ENCODE measurements at regions not wholly inside any gene's neighbourhood (a gene's known extent, or its start where the extent isn't known, plus 50 kb on each side); places are given as distances from the start of the nearest gene placed in this dataset.

DNA sequence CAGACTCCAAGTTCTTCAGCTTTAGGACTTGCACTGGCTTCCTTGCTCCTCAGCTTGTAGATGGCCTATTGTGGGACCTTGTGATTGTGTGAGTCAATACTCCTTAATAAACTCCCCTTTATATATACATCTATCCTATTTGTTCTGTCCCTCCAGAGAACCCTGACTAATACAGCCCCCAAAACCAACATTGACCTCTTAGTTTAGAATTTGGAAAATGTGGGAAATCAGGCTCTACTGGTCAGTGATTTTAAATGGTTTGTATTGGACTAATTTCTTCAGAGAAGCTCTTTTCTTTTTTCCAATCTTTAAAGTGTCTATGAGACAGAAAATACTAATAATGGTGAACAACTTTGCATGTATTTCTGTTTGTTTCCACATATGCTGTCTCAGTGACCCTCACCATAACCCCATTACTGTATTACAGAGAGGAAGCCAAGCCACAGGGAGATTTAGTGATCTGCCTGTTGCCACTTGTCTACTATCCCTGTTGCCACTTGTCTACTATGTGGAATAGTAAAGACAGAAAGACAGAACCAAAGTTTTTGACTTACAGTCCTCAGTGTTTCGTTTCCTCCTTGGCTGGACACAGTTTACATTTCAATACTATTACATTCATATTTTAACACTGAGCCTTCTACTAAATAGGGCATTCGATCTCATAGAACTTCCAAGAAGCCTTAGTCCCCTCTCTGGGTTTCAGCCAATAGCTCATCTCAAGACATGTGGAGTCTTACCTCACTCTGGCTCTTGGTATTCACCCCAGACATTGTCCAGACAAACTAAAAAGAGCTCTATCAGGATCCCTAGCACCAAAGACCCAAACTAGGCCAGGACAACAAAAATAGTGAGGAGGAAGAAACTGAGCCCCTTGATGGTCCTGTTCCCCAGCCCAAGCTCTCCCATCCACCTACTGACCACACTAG is 121.0 kb downstream of the AKR1D1 start:
- Mint-ChIP-seq H3K9me3 (peaks cover 5% of the 10 kb centered on the region), H3K4me3 (no peak overlapping the region), H3K4me1 (peaks cover 8% of the 10 kb centered on the region), H3K27ac (no peak overlapping the region), H3K27me3 (ENCODE audit: insufficient read depth) (no peaks in the 10 kb centered on the region), H3K36me3 (ENCODE audit: low read depth) (peaks cover 1% of the 10 kb centered on the region)
- Histone ChIP-seq H3K36me3 (ENCODE audit: control insufficient read depth, insufficient read depth, low read length) (no peaks in the 10 kb centered on the region), H3K27ac (ENCODE audit: low read depth, low read length) (no peak overlapping the region), H3K27me3 (ENCODE audit: control insufficient read depth, insufficient read depth, low read length, poor library complexity, severe bottlenecking) (no peaks in the 10 kb centered on the region), H3K9me3 (ENCODE audit: control insufficient read depth, low read length) (no peaks in the 10 kb centered on the region), H3K4me3 (ENCODE audit: low read length) (no peak overlapping the region), H3K9ac (ENCODE audit: extremely low read depth, low read length, poor library complexity, severe bottlenecking) (no peak overlapping the region), H3K4me1 (ENCODE audit: control insufficient read depth, insufficient read depth, low read length) (no peaks in the 10 kb centered on the region)
- 86 to 90% methylated on average over 2 of the region's 2 CpGs for WGBS, 2 experiments (ENCODE audit: insufficient coverage in 1 of 2, insufficient read length in 1 of 2)
- no peak for DNase-seq
- TF ChIP-seq, protein P1, sequence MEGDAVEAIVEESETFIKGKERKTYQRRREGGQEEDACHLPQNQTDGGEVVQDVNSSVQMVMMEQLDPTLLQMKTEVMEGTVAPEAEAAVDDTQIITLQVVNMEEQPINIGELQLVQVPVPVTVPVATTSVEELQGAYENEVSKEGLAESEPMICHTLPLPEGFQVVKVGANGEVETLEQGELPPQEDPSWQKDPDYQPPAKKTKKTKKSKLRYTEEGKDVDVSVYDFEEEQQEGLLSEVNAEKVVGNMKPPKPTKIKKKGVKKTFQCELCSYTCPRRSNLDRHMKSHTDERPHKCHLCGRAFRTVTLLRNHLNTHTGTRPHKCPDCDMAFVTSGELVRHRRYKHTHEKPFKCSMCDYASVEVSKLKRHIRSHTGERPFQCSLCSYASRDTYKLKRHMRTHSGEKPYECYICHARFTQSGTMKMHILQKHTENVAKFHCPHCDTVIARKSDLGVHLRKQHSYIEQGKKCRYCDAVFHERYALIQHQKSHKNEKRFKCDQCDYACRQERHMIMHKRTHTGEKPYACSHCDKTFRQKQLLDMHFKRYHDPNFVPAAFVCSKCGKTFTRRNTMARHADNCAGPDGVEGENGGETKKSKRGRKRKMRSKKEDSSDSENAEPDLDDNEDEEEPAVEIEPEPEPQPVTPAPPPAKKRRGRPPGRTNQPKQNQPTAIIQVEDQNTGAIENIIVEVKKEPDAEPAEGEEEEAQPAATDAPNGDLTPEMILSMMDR (conservative IDR thresholded peaks at IDR 0.05) = no peak

DNA sequence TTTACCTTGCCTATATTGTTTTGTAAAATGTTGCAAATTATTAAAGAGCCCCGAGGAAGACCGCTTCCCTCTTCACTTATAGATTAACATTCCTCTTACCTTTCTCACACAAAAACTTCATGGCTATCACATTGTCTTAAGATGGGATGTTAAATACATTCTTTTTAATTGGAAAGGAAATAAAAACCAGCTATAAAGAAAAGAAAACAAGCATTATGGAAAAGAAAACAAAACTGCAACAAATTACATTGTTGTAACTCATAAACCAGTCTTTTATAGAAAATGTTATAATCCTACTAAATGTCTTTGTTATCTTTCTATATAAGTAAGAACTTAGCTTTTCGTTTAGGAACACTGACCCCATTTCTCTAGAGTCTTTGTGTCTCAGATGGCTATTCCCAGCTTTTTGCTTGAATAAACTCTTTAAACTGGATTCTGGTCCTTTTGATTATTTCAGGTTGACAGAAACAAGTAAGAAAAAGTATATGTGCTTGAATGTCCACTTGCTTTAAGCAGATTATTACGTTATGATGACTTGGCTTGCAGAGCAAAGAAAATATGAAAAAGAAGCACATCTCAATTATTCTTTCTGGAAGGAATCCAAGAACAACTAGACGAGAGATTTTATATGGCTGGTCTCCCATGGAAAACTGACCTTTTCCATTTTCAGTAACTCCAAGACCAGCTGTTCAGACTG is 128.2 kb downstream of the AKR1D1 start:
- Mint-ChIP-seq H3K9me3 (peaks cover 14% of the 10 kb centered on the region), H3K4me1 (peaks cover 17% of the 10 kb centered on the region), H3K4me3 (no peak overlapping the region), H3K27ac (peak overlapping the region; percentile 28), H3K36me3 (ENCODE audit: low read depth) (peaks cover under 1% of the 10 kb centered on the region), H3K27me3 (ENCODE audit: insufficient read depth) (no peaks in the 10 kb centered on the region)
- Histone ChIP-seq H3K4me3 (ENCODE audit: low read length) (no peak overlapping the region), H3K27me3 (ENCODE audit: control insufficient read depth, insufficient read depth, low read length, poor library complexity, severe bottlenecking) (no peaks in the 10 kb centered on the region), H3K9me3 (ENCODE audit: control insufficient read depth, low read length) (peaks cover 12% of the 10 kb centered on the region), H3K27ac (ENCODE audit: low read depth, low read length) (no peak overlapping the region), H3K9ac (ENCODE audit: extremely low read depth, low read length, poor library complexity, severe bottlenecking) (no peak overlapping the region), H3K36me3 (ENCODE audit: control insufficient read depth, insufficient read depth, low read length) (no peaks in the 10 kb centered on the region), H3K4me1 (ENCODE audit: control insufficient read depth, insufficient read depth, low read length) (no peaks in the 10 kb centered on the region)
- DNase-seq = no peak
- 80 to 90% methylated on average over 2 to 5 of the region's 5 CpGs for WGBS, 2 experiments (ENCODE audit: insufficient coverage in 1 of 2, insufficient read length in 1 of 2)
- TF ChIP-seq, protein P1 (conservative IDR thresholded peaks at IDR 0.05) = no peak

DNA sequence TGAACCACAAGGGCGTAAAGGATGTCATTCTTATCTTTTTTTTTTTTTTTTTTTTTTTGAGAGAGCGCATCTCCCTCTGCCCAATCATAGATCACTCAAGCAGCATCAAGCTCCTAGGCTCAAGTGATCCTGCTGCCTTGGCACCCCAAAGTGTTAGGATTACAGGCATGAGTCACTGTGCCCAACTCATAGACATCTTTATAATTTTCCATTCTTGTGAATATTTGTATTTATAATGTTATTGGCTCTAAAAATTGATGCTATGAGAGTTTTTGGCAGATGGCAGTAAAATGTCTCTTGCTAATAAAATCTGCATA is 128.7 kb downstream of the AKR1D1 start:
- Histone ChIP-seq H3K9me3 (ENCODE audit: control insufficient read depth, low read length) (peaks cover 17% of the 10 kb centered on the region), H3K27me3 (ENCODE audit: control insufficient read depth, insufficient read depth, low read length, poor library complexity, severe bottlenecking) (no peaks in the 10 kb centered on the region), H3K9ac (ENCODE audit: extremely low read depth, low read length, poor library complexity, severe bottlenecking) (no peak overlapping the region), H3K27ac (ENCODE audit: low read depth, low read length) (no peak overlapping the region), H3K4me1 (ENCODE audit: control insufficient read depth, insufficient read depth, low read length) (no peaks in the 10 kb centered on the region), H3K4me3 (ENCODE audit: low read length) (no peak overlapping the region), H3K36me3 (ENCODE audit: control insufficient read depth, insufficient read depth, low read length) (no peaks in the 10 kb centered on the region)
- TF ChIP-seq, protein P1 (conservative IDR thresholded peaks at IDR 0.05) = no peak
- H3K36me3 Mint-ChIP-seq (ENCODE audit: low read depth) = peaks cover 5% of the 10 kb centered on the region
- H3K9me3 Mint-ChIP-seq = peaks cover 19% of the 10 kb centered on the region
- H3K4me1 Mint-ChIP-seq = peaks cover 17% of the 10 kb centered on the region
- H3K27me3 Mint-ChIP-seq (ENCODE audit: insufficient read depth) = no peaks in the 10 kb centered on the region
- 84% methylated on average over 2 of the region's 2 CpGs; no CpG with 5 or more reads in 1 of the 2 experiments for WGBS, 2 experiments (ENCODE audit: insufficient coverage in 1 of 2, insufficient read length in 1 of 2)
- no peak overlapping the region for H3K4me3 Mint-ChIP-seq
- peak overlapping the region; percentile 35 for H3K27ac Mint-ChIP-seq
- DNase-seq = no peak

Measured in endodermal cell (in vitro differentiated cells).